CD4-positive, CD25-positive, alpha-beta regulatory T cell (primary cell): ENCODE measurements at regions not wholly inside any gene's neighbourhood (a gene's known extent, or its start where the extent isn't known, plus 50 kb on each side); places are given as distances from the start of the nearest gene placed in this dataset.

Source experiments
- ATAC-seq, 2 donors: fragments of 150-1000 bp; cut with Tn5 transposase; one replicate each; pipeline ENCODE4 v1.10.0; 2021; ENCODE audit warnings: low read depth in 2 of 2, moderate number of reproducible peaks in 2 of 2, moderate library complexity in 1 of 2
- DNase-seq, 3 donors: peaks; one replicate each; pipeline versions ENCODE4 v3.0.0 to v3.0.0-alpha.2; 2012 to 2022; ENCODE audit warnings: mixed read lengths in 1 of 3
- H3K27ac ChIP-seq: one replicate; pipeline ENCODE4 v1.7.0; 2013; ENCODE audit warnings: mild to moderate bottlenecking, low read length; ENCODE audit not compliant: insufficient read depth, poor library complexity, severe bottlenecking
- H3K27me3 ChIP-seq: one replicate; pipeline ENCODE4 v1.7.0; 2013; ENCODE audit warnings: low read length; ENCODE audit not compliant: control insufficient read depth, insufficient read depth
- H3K36me3 ChIP-seq: one replicate; pipeline ENCODE4 v1.7.0; 2013; ENCODE audit warnings: mild to moderate bottlenecking, low read length, moderate library complexity; ENCODE audit not compliant: control insufficient read depth, insufficient read depth
- H3K4me1 ChIP-seq: 2 replicates; pipeline ENCODE4 v1.7.0; 2013; ENCODE audit warnings: mild to moderate bottlenecking, low read length; ENCODE audit not compliant: insufficient read depth, control insufficient read depth, poor library complexity, severe bottlenecking
- H3K4me3 ChIP-seq: one replicate; pipeline ENCODE4 v1.7.0; 2013; ENCODE audit warnings: low read depth, mild to moderate bottlenecking, low read length, moderate library complexity
- H3K9me3 ChIP-seq, 2 experiments: 1 replicate in 1 of 2; 2 replicates in 1 of 2; pipeline ENCODE4 v1.7.0; 2013; ENCODE audit warnings: low read length in 2 of 2, mild to moderate bottlenecking in 1 of 2, moderate library complexity in 1 of 2; ENCODE audit not compliant: control insufficient read depth in 2 of 2
- H3K27ac Mint-ChIP-seq, 3 donors: one replicate each; pipeline ENCODE4 v1.8.0; 2020 to 2022; ENCODE audit warnings: mild to moderate bottlenecking in 3 of 3, mixed read lengths in 3 of 3, moderate library complexity in 2 of 3
- H3K27me3 Mint-ChIP-seq: one replicate; pipeline ENCODE4 v1.8.0; 2022; ENCODE audit warnings: mild to moderate bottlenecking, mixed read lengths
- H3K36me3 Mint-ChIP-seq: one replicate; pipeline ENCODE4 v1.8.0; 2020; ENCODE audit warnings: mixed read lengths
- H3K4me1 Mint-ChIP-seq, 4 donors: one replicate each; pipeline ENCODE4 v1.8.0; 2020 to 2022; ENCODE audit warnings: mixed read lengths in 4 of 4, mild to moderate bottlenecking in 1 of 4
- H3K4me3 Mint-ChIP-seq, 4 donors: one replicate each; pipeline ENCODE4 v1.8.0; 2020 to 2022; ENCODE audit warnings: mild to moderate bottlenecking in 4 of 4, mixed read lengths in 4 of 4, moderate library complexity in 3 of 4
- H3K9me3 Mint-ChIP-seq, 7 donors: one replicate each; pipeline ENCODE4 v1.8.0; 2020 to 2022; ENCODE audit warnings: mixed read lengths in 7 of 7, mild to moderate bottlenecking in 3 of 7, moderate library complexity in 2 of 7

GRCh38 chr4:18568600-18568999 is 547.0 kb upstream of the LCORL start:
- no peaks in the 10 kb centered on the region for H3K27me3 Mint-ChIP-seq
- peaks cover 3% of the 10 kb centered on the region for H3K36me3 Mint-ChIP-seq

GRCh38 chr4:18566970-18567799 is 545.6 kb upstream of the LCORL start:
- no peak for ATAC-seq

More at GRCh38 chr4:18568600-18568999, 547.0 kb upstream of the LCORL start:
- H3K9me3 ChIP-seq, result no peaks in the 10 kb centered on the region
- H3K4me3 Mint-ChIP-seq, result no peak overlapping the region
- H3K27ac ChIP-seq, result no peak overlapping the region
- DNase-seq (no peak), ATAC-seq (no peak)
- no peak overlapping the region for H3K27ac Mint-ChIP-seq
- no peaks in the 10 kb centered on the region for H3K4me1 ChIP-seq
- H3K27me3 ChIP-seq, result no peaks in the 10 kb centered on the region
- no peak overlapping the region for H3K4me3 ChIP-seq
- peaks cover 0 to 11% (median 3%) of the 10 kb centered on the region in 7 donors for H3K9me3 Mint-ChIP-seq
- no peaks in the 10 kb centered on the region for H3K36me3 ChIP-seq
- no peaks in the 10 kb centered on the region for H3K4me1 Mint-ChIP-seq

GRCh38 chr4:18559492-18559891 is 537.9 kb upstream of the LCORL start:
- H3K4me1 ChIP-seq, result no peaks in the 10 kb centered on the region
- H3K36me3 ChIP-seq, result no peaks in the 10 kb centered on the region
- Mint-ChIP-seq H3K9me3 (peaks cover 0 to 12% (median 2%) of the 10 kb centered on the region in 7 donors), H3K27ac (no peak overlapping the region), H3K4me3 (no peak overlapping the region), H3K4me1 (no peaks in the 10 kb centered on the region), H3K27me3 (no peaks in the 10 kb centered on the region), H3K36me3 (peaks cover under 1% of the 10 kb centered on the region)
- no peak overlapping the region for H3K27ac ChIP-seq
- no peaks in the 10 kb centered on the region for H3K9me3 ChIP-seq
- DNase-seq (no peak), ATAC-seq (no peak)
- H3K27me3 ChIP-seq, result no peaks in the 10 kb centered on the region
- H3K4me3 ChIP-seq, result no peak overlapping the region

More at GRCh38 chr4:18566970-18567799, 545.6 kb upstream of the LCORL start:
- H3K27ac ChIP-seq, result no peak overlapping the region
- H3K36me3 ChIP-seq, result no peaks in the 10 kb centered on the region
- Mint-ChIP-seq H3K36me3 (peaks cover 3% of the 10 kb centered on the region), H3K27ac (no peak overlapping the region), H3K4me1 (no peaks in the 10 kb centered on the region), H3K27me3 (no peaks in the 10 kb centered on the region), H3K9me3 (peaks cover 0 to 14% (median 2%) of the 10 kb centered on the region in 7 donors), H3K4me3 (no peak overlapping the region)
- no peaks in the 10 kb centered on the region for H3K4me1 ChIP-seq
- DNase-seq, result no peak
- no peaks in the 10 kb centered on the region for H3K9me3 ChIP-seq
- H3K27me3 ChIP-seq, result no peaks in the 10 kb centered on the region
- H3K4me3 ChIP-seq, result no peak overlapping the region

DNA sequence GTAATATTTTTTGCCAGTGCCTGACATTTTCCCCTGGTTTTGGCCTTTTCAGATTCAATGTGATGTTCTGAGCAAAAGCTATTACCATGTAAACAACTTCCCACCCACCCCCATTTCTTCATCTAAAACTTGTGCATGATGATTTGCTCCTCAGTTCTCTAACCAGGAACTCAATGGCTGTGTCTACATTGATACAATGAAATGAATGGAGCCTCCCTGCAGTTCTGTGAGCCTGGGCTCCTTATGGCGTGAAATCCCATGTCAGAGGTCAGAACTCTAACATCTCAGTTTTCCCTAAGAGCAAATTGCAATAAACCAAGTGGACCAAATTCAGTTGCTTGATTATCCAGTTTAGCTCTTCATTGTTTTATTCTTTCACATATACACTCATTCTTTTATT is 534.8 kb upstream of the LCORL start:
- no peaks in the 10 kb centered on the region for H3K9me3 ChIP-seq
- no peaks in the 10 kb centered on the region for H3K4me1 Mint-ChIP-seq
- no peak overlapping the region for H3K27ac Mint-ChIP-seq
- no peaks in the 10 kb centered on the region for H3K27me3 ChIP-seq
- no peak overlapping the region for H3K4me3 Mint-ChIP-seq
- no peak for ATAC-seq
- no peak overlapping the region for H3K27ac ChIP-seq
- H3K36me3 Mint-ChIP-seq, result no peaks in the 10 kb centered on the region
- DNase-seq, result no peak
- peaks cover 0 to 11% (median 1%) of the 10 kb centered on the region in 7 donors for H3K9me3 Mint-ChIP-seq
- H3K4me1 ChIP-seq, result no peaks in the 10 kb centered on the region
- no peaks in the 10 kb centered on the region for H3K27me3 Mint-ChIP-seq
- no peaks in the 10 kb centered on the region for H3K36me3 ChIP-seq
- H3K4me3 ChIP-seq, result no peak overlapping the region

DNA sequence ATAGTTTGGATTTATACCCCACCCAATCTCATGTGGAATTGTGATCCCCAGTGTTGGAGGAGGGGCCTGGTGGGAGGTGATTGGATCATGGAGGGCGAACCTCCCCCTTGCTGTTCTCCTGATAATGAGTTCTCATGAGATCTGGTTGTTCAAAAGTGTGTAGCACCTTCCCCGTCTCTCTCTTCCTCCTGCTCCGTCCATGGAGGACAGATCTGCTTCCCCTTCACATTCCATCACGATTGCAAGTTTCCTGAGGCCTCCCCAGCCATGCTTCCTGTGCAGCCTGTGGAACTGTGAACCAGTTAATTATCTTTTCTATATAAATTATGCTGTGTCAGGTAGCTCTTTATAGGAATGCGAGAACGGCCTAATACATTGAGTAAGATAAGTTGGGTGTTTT is 518.8 kb upstream of the LCORL start:
- no peak for ATAC-seq
- Histone ChIP-seq H3K27me3 (no peaks in the 10 kb centered on the region), H3K4me1 (no peaks in the 10 kb centered on the region), H3K27ac (no peak overlapping the region), H3K36me3 (no peaks in the 10 kb centered on the region), H3K9me3 (no peaks in the 10 kb centered on the region), H3K4me3 (no peak overlapping the region)
- DNase-seq, result no peak
- Mint-ChIP-seq H3K27ac (no peak overlapping the region), H3K4me3 (no peak overlapping the region), H3K4me1 (no peaks in the 10 kb centered on the region), H3K27me3 (no peaks in the 10 kb centered on the region), H3K36me3 (no peaks in the 10 kb centered on the region), H3K9me3 (peaks cover 0 to 3% (median 0%) of the 10 kb centered on the region in 7 donors)

- Histone ChIP-seq H3K27ac (no peak overlapping the region), H3K4me3 (no peak overlapping the region), H3K27me3 (no peaks in the 10 kb centered on the region), H3K9me3 (no peaks in the 10 kb centered on the region), H3K36me3 (no peaks in the 10 kb centered on the region), H3K4me1 (no peaks in the 10 kb centered on the region)
- no peak for DNase-seq
- peaks cover 0 to 5% (median 0%) of the 10 kb centered on the region in 7 donors for H3K9me3 Mint-ChIP-seq
- H3K4me1 Mint-ChIP-seq, result no peaks in the 10 kb centered on the region
- ATAC-seq, result no peak
- no peaks in the 10 kb centered on the region for H3K27me3 Mint-ChIP-seq
- H3K27ac Mint-ChIP-seq, result no peak overlapping the region
- no peak overlapping the region for H3K4me3 Mint-ChIP-seq
- H3K36me3 Mint-ChIP-seq, result no peaks in the 10 kb centered on the region
These were observed 516.6 kb upstream of the LCORL start for GRCh38 chr4:18538121-18538520.

DNA sequence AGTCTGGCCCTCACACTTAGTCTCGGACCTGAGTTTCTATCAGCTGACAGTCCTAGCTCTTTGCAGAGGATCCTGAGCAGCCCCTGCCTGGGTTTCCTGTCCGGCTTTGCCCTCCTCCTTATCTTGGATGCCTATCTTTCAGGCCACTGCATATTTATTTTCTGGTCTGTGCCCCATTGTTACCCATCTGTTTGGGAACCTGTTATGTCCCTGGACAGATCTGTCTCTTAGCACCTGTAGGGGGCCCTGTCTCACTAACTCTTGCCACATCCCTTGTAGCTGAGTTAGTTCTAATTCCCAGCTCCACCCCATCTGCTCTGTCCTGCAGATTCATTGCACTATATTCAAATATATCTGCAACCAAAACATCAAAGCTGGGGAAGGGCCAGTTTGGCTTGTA is 514.9 kb upstream of the LCORL start:
- H3K27me3 ChIP-seq, result no peaks in the 10 kb centered on the region
- Mint-ChIP-seq H3K4me1 (no peaks in the 10 kb centered on the region), H3K27me3 (no peaks in the 10 kb centered on the region), H3K36me3 (no peaks in the 10 kb centered on the region), H3K27ac (no peak overlapping the region), H3K4me3 (no peak overlapping the region), H3K9me3 (peaks cover 0 to 5% (median 0%) of the 10 kb centered on the region in 7 donors)
- H3K4me3 ChIP-seq, result no peak overlapping the region
- no peaks in the 10 kb centered on the region for H3K36me3 ChIP-seq
- no peaks in the 10 kb centered on the region for H3K9me3 ChIP-seq
- DNase-seq (no peak), ATAC-seq (no peak)
- H3K27ac ChIP-seq, result no peak overlapping the region
- no peaks in the 10 kb centered on the region for H3K4me1 ChIP-seq

- DNase-seq, result no peak
- no peaks in the 10 kb centered on the region for H3K4me1 ChIP-seq
- H3K27me3 ChIP-seq, result no peaks in the 10 kb centered on the region
- no peaks in the 10 kb centered on the region for H3K36me3 ChIP-seq
- Mint-ChIP-seq H3K4me3 (no peak overlapping the region), H3K4me1 (no peaks in the 10 kb centered on the region), H3K27me3 (no peaks in the 10 kb centered on the region), H3K9me3 (peaks cover 0 to 5% (median 0%) of the 10 kb centered on the region in 7 donors), H3K27ac (no peak overlapping the region), H3K36me3 (no peaks in the 10 kb centered on the region)
- no peak for ATAC-seq
- H3K27ac ChIP-seq, result no peak overlapping the region
- no peak overlapping the region for H3K4me3 ChIP-seq
- H3K9me3 ChIP-seq, result no peaks in the 10 kb centered on the region
These were observed 514.4 kb upstream of the LCORL start for GRCh38 chr4:18535948-18536347.
